Tibial artery (tissue), 4 donors: ENCODE measurements at regions not wholly inside any gene's neighbourhood (a gene's known extent, or its start where the extent isn't known, plus 50 kb on each side); places are given as distances from the start of the nearest gene placed in this dataset.

Experiments
- DNase-seq, 2 donors: peaks; one replicate each; pipeline ENCODE4 v3.0.0-alpha.2; 2019
- H3K27ac ChIP-seq, 2 donors: fragments of 200-600 bp; sonication (generic) in 1 of 2; 1 replicate in 1 of 2; 2 replicates in 1 of 2; pipeline ENCODE4 v1.5.1; 2018 to 2019; ENCODE audit warnings: mild to moderate bottlenecking in 1 of 2
- H3K27me3 ChIP-seq, 2 donors: fragments of 200-600 bp; sonication (generic) in 1 of 2; one replicate each; pipeline versions ENCODE4 v1.5.1 to v1.6.0; 2016 to 2019
- H3K36me3 ChIP-seq, 3 donors: fragments of 200-600 bp; sonication (generic) in 2 of 3; one replicate each; pipeline ENCODE4 v1.5.1; 2016 to 2019; ENCODE audit warnings: mild to moderate bottlenecking in 2 of 3
- H3K4me1 ChIP-seq, 4 donors: fragments of 200-600 bp; sonication (generic) in 2 of 4; 1 replicate in 3 of 4; 2 replicates in 1 of 4; pipeline ENCODE4 v1.5.1; 2016 to 2019
- H3K4me3 ChIP-seq, 2 donors: fragments of 200-600 bp; sonication (generic) in 1 of 2; 1 replicate in 1 of 2; 2 replicates in 1 of 2; pipeline ENCODE4 v1.5.1; 2018 to 2019; ENCODE audit warnings: mild to moderate bottlenecking in 2 of 2
- H3K9me3 ChIP-seq, 3 donors: fragments of 200-600 bp; sonication (generic) in 1 of 3; one replicate each; pipeline ENCODE4 v1.5.1; 2016 to 2019
- intact Hi-C: fragments of 100-400 bp; cut with DNase I; formaldehyde crosslinking; loops from one replicate; pipeline ENCODE4 v1.15.0; 2023; ENCODE audit warnings: low total_unique reads
- TF ChIP-seq, protein P1 (sequence below), 2 experiments: fragments of 200-600 bp in 1 of 2; fragments of 450-650 bp in 1 of 2; IDR thresholded peaks; one replicate each; pipeline ENCODE4 v1.5.1; 2017 to 2019; ENCODE audit warnings: antibody characterized with exemption in 2 of 2, mild to moderate bottlenecking in 1 of 2, moderate library complexity in 1 of 2

DNA sequence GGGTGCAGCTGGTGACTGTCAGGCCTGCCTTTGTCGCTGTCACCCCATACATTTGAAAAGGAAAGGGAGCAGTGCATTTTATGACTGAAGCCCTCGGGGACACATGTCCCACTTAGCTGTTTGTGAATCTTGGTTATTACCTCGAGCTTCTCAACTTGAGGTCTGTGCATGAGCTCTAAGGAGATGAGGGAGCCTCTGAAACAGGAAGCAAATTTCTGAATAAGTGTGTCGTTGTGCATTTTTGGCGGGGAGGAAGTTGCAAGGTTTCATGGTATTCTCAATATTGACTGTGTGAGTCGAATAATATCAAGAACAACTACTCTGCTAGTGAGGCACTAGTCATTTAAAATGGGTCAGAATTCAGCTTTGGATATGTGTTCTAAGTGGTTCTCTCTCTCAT, 149.7 kb upstream of the PLET1 start:
- Histone ChIP-seq H3K4me1 (no peaks in the 10 kb centered on the region), H3K4me3 (no peak overlapping the region), H3K27me3 (no peaks in the 10 kb centered on the region), H3K27ac (no peak overlapping the region), H3K9me3 (peaks cover 0 to 8% (median 7%) of the 10 kb centered on the region in 3 donors), H3K36me3 (no peaks in the 10 kb centered on the region)
- intact Hi-C loops, result no loop called here
- DNase-seq, result no peak
- TF ChIP-seq, protein P1, sequence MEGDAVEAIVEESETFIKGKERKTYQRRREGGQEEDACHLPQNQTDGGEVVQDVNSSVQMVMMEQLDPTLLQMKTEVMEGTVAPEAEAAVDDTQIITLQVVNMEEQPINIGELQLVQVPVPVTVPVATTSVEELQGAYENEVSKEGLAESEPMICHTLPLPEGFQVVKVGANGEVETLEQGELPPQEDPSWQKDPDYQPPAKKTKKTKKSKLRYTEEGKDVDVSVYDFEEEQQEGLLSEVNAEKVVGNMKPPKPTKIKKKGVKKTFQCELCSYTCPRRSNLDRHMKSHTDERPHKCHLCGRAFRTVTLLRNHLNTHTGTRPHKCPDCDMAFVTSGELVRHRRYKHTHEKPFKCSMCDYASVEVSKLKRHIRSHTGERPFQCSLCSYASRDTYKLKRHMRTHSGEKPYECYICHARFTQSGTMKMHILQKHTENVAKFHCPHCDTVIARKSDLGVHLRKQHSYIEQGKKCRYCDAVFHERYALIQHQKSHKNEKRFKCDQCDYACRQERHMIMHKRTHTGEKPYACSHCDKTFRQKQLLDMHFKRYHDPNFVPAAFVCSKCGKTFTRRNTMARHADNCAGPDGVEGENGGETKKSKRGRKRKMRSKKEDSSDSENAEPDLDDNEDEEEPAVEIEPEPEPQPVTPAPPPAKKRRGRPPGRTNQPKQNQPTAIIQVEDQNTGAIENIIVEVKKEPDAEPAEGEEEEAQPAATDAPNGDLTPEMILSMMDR (IDR thresholded peaks at IDR 0.05), result no peak

DNA sequence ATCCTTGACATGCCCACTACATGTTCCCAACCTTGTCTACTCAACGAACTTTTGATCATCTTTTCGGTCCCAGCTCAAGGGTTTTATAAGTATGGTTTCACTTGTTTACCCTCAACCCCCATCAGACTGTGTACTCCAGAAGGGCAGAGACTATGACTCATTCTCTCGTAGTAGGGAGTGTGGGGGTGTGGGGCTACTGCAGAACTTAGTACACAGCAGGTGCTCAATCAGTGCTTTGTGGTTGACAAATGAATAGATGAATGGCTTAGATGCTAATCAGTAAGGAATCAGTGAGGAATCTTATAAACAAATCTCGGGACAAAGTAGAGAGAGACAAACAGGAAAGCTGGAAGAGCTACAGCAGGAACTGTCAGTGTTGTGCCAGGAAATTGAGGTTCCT, 151.7 kb upstream of the PLET1 start:
- H3K27ac ChIP-seq, result no peak overlapping the region
- H3K4me1 ChIP-seq, result no peaks in the 10 kb centered on the region
- no peak for DNase-seq
- TF ChIP-seq, protein P1 (IDR thresholded peaks at IDR 0.05), result no peak
- intact Hi-C loops, result no loop called here
- H3K36me3 ChIP-seq, result no peaks in the 10 kb centered on the region
- peaks cover 0 to 8% (median 7%) of the 10 kb centered on the region in 3 donors for H3K9me3 ChIP-seq
- H3K4me3 ChIP-seq, result no peak overlapping the region
- H3K27me3 ChIP-seq, result no peaks in the 10 kb centered on the region

DNA sequence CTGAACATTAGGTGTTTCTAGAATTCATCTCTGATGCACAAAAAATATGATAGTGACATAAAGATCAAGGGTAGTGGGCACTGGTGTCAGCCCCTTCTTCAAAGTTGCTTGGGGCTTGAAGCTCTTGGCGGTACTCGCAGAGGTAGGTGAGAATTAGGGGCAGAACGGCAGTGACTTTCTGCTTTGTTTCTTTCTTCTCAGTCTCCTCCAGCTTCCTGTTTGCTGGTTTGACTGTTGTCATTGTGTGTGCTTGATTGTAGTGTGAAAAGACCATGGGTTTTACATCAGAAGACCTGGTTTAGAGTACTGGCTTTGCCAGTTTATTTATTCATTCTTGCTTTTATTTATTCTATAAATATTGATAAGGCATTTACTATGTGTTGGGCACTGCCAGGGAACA, 156.7 kb upstream of the PLET1 start:
- Histone ChIP-seq H3K27me3 (no peaks in the 10 kb centered on the region), H3K4me1 (no peaks in the 10 kb centered on the region), H3K9me3 (peaks cover 0 to 8% (median 7%) of the 10 kb centered on the region in 3 donors), H3K36me3 (no peaks in the 10 kb centered on the region), H3K27ac (no peak overlapping the region), H3K4me3 (no peak overlapping the region)
- no peak for DNase-seq
- TF ChIP-seq, protein P1 (IDR thresholded peaks at IDR 0.05), result no peak
- intact Hi-C loops, result no loop called here

DNA sequence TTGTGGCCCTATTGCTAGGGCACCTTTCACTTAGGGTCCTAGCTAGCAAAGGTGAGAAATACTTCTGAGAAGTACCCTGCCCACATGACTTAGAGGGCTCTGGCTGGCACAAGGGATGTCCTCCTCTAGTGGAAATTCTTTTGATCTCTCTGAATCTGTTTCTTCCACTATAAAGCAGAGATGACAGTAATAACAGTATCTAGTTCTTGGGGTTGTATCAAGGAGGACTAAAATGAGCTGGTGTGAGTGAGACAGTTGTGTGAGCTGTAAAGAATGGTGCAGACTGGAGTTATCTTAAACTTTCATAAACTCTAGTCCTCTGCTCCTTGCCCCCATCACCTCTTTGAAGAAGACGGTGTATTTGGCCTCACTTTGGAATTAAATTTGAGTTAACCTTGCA, 157.8 kb upstream of the PLET1 start:
- Histone ChIP-seq H3K4me1 (no peaks in the 10 kb centered on the region), H3K36me3 (no peaks in the 10 kb centered on the region), H3K4me3 (no peak overlapping the region), H3K9me3 (peaks cover 0 to 7% (median 6%) of the 10 kb centered on the region in 3 donors), H3K27me3 (no peaks in the 10 kb centered on the region), H3K27ac (no peak overlapping the region)
- no peak for DNase-seq
- TF ChIP-seq, protein P1 (IDR thresholded peaks at IDR 0.05), result no peak
- intact Hi-C loops, result no loop called here

DNA sequence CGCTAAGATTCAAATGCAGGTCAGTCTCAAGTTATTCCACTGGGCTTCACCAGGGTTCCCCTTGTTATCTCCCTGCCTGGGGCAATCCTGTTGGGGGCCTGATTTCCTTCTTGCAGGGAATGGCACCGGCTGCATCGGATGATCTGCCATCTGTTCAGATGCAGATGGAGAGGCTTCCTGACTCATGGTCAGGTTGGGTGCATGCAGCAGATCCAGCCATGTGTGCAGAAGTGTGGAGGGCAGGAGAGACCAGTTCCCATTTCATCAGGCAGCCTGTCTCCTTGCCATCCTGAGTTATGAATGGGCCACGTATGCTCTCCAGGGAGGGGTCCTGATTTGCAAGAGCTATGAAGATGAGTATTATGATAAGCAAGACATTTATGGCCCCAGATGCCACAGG, 161.2 kb upstream of the PLET1 start:
- DNase-seq, result no peak
- intact Hi-C loops, result no loop called here
- no peaks in the 10 kb centered on the region for H3K36me3 ChIP-seq
- H3K27ac ChIP-seq, result no peak overlapping the region
- H3K4me3 ChIP-seq, result no peak overlapping the region
- no peaks in the 10 kb centered on the region for H3K4me1 ChIP-seq
- H3K27me3 ChIP-seq, result no peaks in the 10 kb centered on the region
- no peaks in the 10 kb centered on the region for H3K9me3 ChIP-seq
- TF ChIP-seq, protein P1 (IDR thresholded peaks at IDR 0.05), result no peak

DNA sequence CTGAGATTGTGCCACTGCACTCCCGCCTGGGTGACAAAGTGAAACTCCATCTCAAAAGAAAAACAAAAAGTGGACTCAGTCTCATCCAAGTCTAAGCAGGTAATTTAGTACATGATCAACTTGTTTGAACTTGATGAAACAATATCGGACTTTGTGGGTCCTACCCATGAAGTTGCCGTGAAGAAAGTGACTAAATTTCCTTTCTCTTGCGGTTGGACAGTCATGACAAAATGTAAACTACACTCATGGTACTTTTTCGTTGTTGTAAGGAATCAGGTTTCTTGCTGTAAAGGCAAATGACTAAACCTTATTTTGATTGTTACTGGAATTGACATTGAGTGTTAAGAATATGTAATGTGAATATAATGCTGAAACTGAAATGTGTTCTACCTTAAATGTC, 164.5 kb upstream of the PLET1 start:
- H3K4me3 ChIP-seq, result no peak overlapping the region
- no peak for DNase-seq
- no peaks in the 10 kb centered on the region for H3K9me3 ChIP-seq
- TF ChIP-seq, protein P1 (IDR thresholded peaks at IDR 0.05), result no peak
- H3K36me3 ChIP-seq, result no peaks in the 10 kb centered on the region
- no peak overlapping the region for H3K27ac ChIP-seq
- no peaks in the 10 kb centered on the region for H3K27me3 ChIP-seq
- intact Hi-C loops, result no loop called here
- H3K4me1 ChIP-seq, result no peaks in the 10 kb centered on the region
